Ecto neural progenitor cell (in vitro differentiated cells): ENCODE measurements at regions not wholly inside any gene's neighbourhood (a gene's known extent, or its start where the extent isn't known, plus 50 kb on each side); places are given as distances from the start of the nearest gene placed in this dataset.

Experiments
- DNase-seq: peaks from one replicate; pipeline ENCODE4 v3.0.0-alpha.2; 2018; ENCODE audit warnings: low spot score

DNA sequence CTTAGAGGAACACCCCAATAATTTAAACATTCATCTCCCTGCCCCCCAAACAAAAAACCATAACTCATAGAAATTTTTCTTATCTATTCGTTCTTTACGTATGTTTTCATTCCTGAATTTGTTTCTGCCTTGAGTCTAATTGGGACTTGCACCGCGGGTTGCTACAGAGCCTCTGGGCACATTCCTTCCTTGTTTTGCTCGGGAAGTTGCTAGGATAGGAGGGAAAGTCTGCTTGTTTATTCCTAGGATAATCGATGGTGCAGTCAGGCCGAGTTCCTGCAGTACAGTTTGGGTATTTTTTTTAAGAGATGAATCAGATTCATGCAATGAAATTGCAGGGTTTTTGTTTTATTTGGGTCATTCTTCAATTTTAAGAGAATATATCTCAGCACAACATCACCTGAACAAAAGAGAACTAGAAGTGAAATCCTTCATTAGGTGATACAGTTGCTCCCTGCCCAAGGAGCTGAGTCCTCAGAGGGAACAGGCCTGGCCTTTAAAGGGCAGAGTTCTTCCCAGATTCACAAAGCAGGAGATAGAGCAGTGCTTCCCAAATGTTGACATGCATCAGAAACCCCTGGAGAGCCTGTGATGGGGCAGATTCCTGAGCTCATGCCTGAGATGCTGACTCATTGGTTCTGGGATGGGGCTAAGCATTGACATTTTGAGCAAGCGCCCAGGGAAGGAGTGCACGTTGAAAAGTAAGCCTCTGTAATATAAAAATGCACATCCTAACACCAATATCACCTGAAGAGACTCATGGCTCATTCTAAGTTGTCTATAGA is 114.9 kb upstream of the FAM9B start:
- DNase-seq: no peak

DNA sequence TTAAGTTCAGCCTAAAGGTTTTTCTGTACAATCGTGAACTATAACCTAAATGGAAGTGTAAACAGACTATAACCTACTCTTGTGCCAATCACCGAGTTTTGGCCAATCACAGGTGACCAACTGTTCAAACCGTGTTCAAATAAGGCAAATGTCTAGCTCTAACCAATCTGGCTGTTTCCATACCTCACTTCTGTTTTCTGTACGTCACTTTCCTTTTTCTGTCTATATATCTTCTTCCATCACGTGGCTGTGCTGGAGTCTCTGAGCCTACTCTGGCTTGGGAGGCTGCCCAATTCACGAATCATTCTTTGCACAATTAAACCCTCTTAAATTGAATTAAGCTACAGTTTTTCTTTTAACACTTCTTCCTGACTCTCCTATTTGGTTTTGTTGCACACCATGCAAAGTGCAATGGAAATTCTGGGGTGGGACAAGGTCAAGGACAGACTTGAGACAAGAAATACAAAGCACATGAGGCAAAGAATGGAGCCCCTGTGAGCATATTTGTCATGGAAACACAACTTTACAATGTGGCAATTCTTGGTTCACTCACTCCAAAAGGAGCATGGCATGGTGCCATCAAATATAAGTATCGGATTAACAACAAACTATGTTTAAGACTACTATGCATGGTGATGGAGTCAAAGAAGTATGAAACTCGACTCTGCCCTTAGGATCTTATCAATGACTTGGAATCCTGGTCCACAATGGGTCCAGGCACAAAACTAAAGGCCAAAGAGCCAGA is 115.7 kb upstream of the FAM9B start:
- no peak for DNase-seq

DNA sequence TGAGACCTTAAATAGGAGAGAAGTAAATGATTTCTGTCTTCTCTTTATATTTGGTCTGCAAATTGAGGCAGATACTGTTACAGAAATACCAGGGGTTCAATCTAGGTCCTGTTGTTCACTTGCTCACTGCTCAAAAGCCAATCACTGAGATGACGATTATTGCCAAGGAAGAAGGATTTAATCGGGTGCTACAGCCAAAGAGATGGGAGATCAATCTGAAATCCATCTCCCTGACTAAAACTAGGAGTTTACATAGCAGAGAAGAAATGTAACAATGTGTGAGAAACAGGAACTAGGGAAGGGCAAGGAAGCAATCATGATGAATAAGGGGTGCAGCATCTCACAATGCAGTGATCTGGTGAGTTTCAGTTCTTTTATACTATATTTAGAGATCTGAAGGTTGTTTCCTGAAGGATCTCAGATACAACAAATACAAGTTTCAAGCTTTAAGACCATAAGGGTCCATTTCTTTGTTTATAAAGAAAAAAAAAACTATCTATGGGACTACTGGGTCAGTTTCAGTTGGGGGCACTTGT is 117.9 kb upstream of the FAM9B start:
- DNase-seq: no peak

DNA sequence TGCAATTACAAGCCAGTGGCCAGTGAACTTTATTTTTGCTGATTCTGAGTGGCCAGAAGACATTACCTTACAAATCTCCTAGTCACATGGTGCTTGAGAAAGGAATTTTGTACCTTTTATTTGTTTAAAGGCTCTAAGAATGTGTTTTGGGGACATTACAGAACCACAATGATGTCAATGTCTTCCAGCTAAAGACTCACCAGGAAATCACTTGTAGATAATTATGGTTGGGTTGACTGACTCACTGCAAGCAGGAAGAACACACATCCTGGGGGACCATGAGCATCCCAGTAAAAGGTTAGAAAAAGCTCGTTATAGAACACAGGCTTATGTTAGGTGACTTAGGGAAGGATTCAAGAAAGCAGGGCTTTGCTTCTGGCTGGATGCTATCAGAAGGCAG is 119.4 kb upstream of the FAM9B start:
- DNase-seq: no peak

DNA sequence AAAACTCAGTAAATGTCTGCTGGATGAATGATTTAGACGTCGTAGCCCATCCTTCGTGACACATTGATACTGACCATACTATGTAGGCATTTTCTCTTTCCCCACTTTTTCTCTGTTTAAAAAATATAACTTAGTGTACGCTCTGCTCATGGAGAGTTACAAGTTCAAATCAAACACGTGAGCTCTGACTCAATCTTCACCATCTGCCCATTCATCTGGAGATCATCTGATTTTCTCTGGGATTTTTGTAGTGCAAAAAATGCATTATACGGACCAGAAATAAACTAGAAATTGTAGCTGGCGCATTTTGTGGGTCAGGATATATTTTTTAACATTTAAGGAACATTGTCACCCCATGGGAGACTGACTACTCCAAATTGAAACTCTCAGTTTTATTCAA is 124.7 kb upstream of the FAM9B start:
- no peak for DNase-seq

DNA sequence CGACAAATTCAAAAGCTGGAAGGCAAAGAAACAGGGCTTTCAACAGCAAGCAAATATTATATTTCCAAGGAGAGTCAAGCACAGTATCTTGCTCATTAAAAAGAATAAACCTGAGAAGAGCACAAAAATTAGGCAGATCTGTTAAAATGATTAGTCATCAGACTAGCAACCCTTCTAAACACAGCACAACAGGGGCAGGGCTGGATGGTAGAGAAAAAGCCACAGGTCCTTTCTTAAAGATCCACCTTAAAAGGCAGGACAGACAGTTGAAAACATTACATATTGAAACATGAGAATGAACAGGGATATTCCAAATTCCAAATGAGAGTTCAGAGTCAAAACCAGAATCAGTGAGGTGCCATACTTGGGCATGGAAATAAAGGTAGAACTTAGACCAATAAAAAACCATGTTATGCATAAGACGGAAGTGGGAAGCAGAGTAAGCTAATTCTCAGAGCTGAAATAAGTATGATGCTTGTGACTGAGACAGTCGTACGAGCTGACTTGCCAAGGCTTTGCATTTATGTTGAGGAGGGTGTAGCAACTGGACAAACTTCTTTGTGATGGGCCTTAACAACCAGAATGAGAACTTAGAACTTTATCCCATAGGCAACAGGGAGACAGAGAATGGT is 126.9 kb upstream of the FAM9B start:
- DNase-seq: no peak

DNA sequence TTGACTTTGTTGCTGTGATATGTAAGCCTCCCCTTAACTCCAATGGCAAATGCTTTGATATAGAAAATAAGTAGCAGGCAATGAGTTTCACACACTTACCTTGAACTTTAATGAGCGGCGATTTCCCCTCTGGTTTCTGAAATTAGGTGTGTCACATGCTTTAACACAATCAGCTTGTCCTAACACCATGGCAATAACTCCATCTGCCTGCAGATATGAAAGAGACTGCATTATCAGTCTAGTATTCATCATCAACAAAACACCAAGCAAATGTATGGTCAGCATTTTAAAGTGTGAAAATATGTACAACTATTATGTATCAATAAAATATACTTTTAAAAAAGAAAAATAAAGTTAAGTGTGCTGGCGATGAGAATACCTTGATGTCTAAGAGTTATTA is 128.8 kb upstream of the FAM9B start:
- DNase-seq: no peak

DNA sequence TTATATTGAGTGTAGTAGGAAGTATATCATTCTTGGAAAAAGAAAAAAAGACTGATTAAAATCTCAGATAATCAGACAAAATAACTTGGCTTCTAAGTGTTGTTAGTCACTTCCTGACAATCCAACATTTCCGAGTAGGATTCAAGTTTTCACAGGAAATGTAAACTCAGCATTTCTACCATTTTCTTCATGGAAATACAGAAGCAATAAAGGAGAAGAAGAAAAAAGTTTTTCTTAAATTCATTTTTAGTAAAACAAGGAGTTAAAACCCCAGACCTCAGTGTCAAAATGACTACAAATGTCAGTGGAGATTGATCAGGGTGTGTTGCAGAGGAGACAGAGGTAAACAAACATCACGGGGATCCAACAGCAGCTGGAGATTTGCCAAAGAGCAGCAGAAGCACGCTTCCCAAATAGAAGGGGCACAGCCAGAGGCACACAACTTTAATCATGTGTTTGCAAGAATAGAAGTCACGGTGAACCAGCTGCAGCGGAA is 129.3 kb upstream of the FAM9B start:
- DNase-seq: no peak

DNA sequence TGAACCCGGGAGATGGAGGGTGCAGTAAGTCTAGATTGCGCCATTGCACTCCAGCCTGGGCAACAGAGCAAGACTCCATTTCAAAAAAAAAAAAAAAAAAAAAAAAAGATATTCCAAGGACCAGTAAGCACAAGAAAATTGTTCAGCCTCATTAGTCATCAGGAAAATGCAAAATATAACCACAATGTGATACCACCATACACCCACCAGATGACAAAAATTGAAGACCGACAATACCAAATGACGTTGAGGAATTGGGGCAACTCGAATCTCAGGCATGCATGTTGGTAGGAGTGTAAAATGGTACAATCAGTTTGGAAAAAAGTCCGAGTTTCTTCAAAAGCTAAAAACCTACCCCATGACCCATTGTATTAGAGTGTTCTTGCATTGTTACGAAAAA is 130.2 kb upstream of the FAM9B start:
- DNase-seq: no peak

DNA sequence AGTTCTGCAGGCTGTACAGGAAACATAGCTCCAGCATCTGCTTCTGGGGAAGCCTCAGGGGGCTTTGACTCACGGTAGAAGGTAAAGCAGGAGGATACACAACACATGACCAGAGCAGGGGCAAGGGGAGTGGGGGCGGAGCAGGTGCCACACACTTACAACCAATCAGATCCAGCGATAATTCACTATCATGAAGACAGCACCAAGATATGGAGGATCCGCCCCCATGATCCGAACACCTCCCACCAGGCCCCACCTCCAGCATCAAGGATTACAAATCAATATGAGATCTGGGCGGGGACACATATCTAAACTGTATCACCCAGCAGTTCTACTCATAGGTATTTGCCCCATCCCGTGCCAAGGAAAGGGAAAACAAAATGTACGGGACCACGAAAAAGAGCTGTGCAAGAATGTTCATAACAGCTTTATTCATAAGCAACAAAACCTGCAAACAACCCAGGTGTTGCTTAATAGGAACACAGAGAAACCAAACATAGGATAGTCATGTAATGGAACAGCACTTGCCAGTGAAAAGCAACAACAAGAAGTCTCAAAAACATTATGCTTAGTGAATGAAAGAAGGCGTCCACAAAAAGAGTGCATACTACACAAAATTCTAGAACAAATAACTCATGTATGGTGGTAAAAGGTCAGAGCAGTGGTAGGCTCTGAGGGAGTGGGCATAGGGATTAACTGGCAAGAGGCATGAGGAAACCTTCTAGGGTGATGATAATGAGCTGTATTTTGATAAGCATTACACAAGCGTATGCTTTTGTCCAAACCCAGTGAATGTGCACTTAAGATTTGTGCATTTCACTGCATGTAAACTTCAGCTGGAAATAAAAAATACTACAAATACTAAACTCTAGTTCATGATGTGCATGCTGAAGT is 130.9 kb upstream of the FAM9B start:
- DNase-seq: no peak

DNA sequence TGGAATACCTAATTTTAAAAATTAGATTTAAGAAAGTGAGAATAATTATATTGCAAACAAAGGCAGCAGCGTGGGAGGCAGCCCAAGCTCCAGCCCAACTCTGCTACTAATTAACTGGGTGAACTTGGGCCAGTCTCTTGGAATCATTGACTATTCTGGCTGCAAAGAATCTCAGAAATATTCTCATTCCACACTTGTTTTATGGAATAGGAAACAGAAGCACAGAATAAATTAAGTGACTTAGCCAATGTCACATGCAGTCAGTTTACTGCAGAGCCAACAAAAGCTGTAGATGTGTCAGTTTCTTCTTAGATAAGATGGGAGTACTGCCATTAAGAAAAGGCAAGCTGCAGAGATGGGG is 132.6 kb upstream of the FAM9B start:
- no peak for DNase-seq

DNA sequence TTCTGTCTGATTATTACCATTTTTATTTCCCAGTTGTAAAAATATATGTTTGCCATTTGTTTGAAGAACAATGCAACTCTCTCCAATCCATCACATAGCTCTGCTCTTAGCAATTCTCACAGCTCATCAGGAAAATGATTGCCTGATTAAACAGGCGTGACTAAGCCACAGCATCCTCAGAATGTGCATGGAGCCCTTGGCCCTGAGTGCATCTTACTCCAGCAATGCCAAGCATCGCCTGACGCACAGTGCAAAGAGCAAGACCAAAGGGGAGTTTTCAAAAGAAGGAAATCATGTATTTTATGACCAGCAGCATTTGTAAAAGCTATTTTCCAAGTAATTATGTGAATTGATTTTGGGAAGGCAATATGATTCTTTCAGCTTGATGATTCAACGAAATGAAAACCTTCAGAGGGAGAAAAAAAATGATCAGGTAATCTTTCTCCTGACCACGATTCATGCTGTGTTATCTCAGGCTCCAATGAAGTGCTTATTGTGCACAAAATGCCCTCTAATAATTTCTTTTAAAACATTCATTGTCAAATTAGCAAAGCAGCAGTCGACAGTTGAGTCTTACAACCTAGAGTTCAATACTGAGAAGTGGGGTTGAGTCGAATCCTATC is 138.0 kb upstream of the FAM9B start:
- DNase-seq: no peak

DNA sequence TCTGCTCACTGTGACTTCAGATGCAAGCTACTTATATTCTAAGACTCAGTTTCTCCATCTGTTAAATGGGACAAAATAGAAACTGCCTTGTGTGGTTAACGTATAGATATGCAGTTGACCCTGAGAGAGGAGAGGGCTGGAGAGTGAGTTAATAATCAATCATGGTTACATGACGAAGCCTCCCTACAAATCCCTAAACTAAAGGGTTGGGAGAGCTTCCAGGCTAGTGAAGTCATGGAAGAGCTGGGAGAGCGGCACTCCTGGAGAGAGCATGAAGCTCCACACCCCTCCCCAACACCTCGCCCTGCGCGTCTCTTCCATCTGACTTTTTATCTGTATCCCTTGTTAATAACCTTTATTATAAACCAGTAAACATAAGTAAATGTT is 138.5 kb upstream of the FAM9B start:
- DNase-seq: no peak

DNA sequence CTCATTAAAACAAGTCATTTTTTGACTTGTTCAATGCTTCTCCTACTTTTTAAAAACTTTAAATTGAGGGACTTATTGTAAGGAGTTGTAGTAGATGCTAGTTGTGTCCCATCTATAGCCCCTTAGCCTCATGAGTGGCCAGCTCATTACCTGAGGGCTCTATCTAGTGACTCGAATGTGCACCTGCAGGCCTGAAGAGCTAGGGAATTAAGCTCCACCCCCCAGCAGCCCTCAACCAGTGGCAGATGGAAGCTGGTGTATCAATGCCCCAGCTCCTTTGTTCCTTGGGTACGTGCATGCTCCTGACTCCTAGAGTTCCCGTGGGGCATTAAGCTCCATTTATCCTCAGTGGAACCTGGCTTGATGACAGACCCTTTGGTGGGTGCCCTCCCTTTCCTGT is 146.7 kb upstream of the FAM9B start:
- DNase-seq: no peak

DNA sequence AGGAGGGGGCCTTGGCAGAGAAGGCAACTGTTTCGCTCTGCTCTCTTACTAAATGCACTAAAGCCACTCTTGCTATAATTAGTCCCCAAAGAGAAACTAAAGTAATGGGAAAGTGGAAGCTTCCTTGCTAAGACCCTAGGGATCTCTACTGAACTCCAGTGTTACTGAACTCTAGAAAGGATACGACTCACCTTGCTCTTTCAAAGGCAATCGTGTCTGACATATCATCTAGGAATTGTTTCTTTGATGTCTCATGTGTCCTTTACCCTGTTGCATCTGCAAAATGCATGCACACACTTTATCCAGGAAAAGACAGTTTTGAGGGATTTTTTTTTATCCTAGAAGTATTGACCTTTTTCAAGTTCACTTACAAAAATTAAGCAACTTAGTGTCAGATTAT is 148.1 kb upstream of the FAM9B start:
- DNase-seq: no peak

DNA sequence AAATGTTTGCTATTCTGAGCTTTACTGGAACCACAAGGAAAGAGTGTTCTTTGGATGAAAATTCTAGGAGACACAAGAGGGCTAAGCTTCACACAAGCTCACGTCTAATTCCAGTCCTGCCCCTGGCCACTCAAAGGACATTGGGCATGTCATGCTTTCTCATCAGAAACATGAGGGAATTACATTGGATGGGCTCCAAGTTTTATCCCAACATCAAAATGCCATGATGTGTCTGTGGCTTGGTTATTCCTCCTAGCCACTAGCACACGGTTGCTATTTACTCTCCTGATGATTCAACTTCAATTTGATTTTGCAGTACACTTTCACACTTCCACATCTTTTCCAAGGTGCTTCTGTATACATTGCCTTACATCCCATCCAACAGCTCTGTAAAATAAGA is 149.6 kb upstream of the FAM9B start:
- no peak for DNase-seq

DNA sequence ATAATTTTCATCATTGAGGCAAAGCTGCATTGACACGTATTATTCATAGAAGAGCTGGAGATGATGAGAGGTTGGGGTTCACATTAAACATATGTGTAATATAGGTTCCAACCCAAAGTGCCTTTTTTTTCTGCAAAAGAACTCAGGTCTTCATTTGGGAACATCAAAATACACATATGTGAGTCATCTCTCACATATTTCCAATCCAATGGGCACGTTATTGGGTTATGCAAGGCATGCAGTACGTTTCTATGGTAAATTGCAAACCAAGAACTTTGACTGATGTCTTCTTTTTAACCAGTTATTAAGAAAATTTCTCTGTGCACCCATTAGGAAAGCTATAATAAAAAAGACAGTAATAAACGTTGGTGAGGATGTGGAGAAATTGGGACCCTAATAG is 150.3 kb upstream of the FAM9B start:
- DNase-seq: no peak

DNA sequence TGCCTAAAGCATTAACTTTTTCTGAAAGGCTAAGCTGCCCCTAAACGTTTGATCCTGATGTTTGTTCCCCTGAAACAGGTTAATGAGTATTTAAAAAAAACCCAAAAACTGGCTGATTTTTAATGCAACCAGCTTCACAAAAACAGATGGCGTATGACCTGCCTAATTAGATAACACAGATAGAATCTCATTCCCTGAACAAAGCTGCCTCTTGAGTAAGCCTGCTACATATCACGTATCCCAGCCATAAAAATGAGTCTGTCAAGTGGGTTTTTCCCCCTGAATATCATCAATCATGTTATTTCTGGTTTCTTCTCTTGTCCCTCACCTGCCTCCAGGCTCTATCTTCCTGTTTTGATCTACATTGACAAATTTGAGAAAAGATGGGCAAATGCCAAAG is 154.2 kb upstream of the FAM9B start:
- no peak for DNase-seq

DNA sequence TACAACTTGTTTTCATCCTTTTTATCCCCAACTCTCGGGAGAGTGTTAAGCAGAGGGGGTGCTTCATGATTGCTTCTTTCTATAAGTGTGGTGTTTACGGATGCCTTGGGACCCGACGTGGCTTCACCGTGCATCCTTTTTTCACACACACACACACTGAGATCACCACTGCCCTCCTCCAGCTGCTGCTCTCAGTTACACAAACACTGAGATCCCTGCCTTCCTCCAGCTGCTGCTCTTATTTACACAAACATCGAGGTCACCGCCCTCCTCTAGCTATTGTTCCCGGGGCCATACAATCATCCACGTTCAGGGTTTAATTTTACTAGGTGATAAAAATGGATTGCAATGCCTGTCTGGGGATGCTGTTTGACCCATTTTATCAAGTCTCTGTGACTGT is 155.4 kb upstream of the FAM9B start:
- DNase-seq: no peak

DNA sequence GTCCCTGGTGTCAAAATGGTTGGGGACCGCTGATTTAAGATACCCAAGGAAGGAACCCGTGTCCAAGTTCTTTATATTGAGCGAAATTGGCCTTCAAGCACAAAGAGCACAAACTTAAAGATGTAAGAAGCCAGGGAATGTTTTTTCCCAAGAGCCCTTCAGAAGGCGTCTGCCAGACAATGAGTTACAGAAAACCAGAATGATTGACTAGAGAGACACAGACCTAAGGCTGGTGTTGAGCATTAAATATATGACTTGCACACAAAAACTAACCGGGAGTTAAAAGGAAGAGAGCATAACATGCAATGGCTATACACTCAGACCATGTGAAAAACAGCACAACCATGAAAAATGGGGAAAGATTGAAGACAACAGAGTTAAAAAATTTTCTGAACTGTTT is 157.5 kb upstream of the FAM9B start:
- DNase-seq: no peak

DNA sequence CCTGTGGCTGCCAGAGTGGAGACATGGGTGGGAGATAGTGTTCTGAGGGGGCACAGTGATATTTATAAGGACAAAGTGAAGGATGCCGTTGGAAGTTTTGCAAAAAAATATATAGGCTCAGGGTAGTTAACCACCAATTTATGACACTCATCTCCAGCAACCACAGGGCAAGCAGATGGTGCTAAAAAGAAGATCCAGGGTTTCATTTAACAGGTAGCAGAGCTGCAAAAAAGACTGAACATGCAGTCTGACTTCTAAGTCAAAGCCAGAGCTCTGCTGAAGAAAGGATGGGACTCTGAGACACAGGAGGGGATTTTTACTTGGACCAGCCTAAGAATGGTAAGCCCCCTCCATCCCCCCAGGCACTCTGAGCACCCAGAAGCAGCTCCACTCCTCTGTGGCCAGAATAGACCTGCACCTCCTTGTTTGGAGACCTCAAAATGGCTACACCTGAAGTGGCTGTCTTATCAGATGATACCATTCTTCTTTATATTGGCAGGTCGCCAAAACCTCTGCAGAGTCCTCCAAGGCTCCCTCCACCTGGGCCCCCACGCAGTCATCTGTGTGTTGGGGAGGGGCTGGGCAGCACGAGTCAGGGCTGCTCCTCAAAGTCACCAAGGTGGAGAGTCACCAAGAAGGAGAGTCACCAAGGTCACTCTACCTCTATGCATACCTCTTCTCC is 161.4 kb upstream of the FAM9B start:
- DNase-seq: no peak
